ENCODE measurements at regions not wholly inside any gene's neighbourhood (a gene's known extent, or its start where the extent isn't known, plus 50 kb on each side); places are given as distances from the start of the nearest gene placed in this dataset.

GRCh38 chr11:128130052-128130451 is 457.3 kb downstream of the ETS1 start:
- Histone ChIP-seq H3K18ac (ENCODE audit: low read depth, low read length) (no peak overlapping the region), H3K23ac (ENCODE audit: low read depth, low read length) (no peak overlapping the region), H3K79me1 (ENCODE audit: low read depth in 1 of 2, low read length in 2 of 2) (no peaks in the 10 kb centered on the region), H2BK15ac (ENCODE audit: low read depth, low read length) (no peak overlapping the region), H3K56ac (ENCODE audit: extremely low read depth, insufficient read depth, low read length) (no peak overlapping the region), H3K4me2 (ENCODE audit: low read depth, low read length) (no peak overlapping the region), H4K5ac (ENCODE audit: low read depth, low read length) (no peak overlapping the region), H3K27me3 (ENCODE audit: control insufficient read depth, insufficient read depth, low read length) (peaks cover 18% of the 10 kb centered on the region), H4K91ac (ENCODE audit: insufficient read depth, low read depth, low read length) (no peak overlapping the region), H2AK9ac (replicated peaks; ENCODE audit: low read depth, low read length, poor library complexity) (no peak overlapping the region), H2AFZ (replicated peaks; ENCODE audit: low read length, poor library complexity) (no peak overlapping the region), H2BK120ac (ENCODE audit: low read depth, low read length) (no peak overlapping the region), H3K27ac (ENCODE audit: insufficient read depth, low read length) (no peak overlapping the region), H3K14ac (replicated peaks; ENCODE audit: low read depth, low read length) (no peak overlapping the region), H2BK5ac (ENCODE audit: low read depth, low read length, poor library complexity, severe bottlenecking) (no peak overlapping the region), H3K4me3 (ENCODE audit: insufficient read depth, low read depth, low read length) (no peak overlapping the region), H2BK20ac (ENCODE audit: low read depth, low read length) (no peak overlapping the region), H2AK5ac (ENCODE audit: low read depth, low read length) (no peak overlapping the region), H3K4ac (ENCODE audit: low read depth, low read length) (no peak overlapping the region), H3K9me3 (ENCODE audit: control insufficient read depth, insufficient read depth, low read length) (no peaks in the 10 kb centered on the region), H4K8ac (ENCODE audit: low read depth in 2 of 2, low read length in 2 of 2) (no peak overlapping the region), H3K36me3 (ENCODE audit: control insufficient read depth, insufficient read depth, low read length) (no peaks in the 10 kb centered on the region), H3K9ac (ENCODE audit: low read depth, low read length) (no peak overlapping the region), H3K4me1 (ENCODE audit: control insufficient read depth, insufficient read depth, low read length) (no peaks in the 10 kb centered on the region), H4K20me1 (ENCODE audit: insufficient read depth, low read length) (no peaks in the 10 kb centered on the region), H3K9me1 (ENCODE audit: insufficient read depth, low read length) (no peaks in the 10 kb centered on the region)
- POLR2A ChIA-PET (ENCODE audit: unreplicated experiment), result no interaction called here
- TF ChIP-seq ELK1 (IDR thresholded peaks at IDR 0.05; ENCODE audit: borderline replicate concordance, low read depth, low read length) (no peak), CTCF (conservative IDR thresholded peaks at IDR 0.05; ENCODE audit: low read depth, low read length) (no peak), USF2 (IDR thresholded peaks at IDR 0.05; ENCODE audit: low read depth, low read length) (no peak), BHLHE40 (IDR thresholded peaks at IDR 0.05; ENCODE audit: low read depth, low read length) (no peak), RFX5 (IDR thresholded peaks at IDR 0.05; ENCODE audit: low read depth, low read length) (no peak), MAZ (IDR thresholded peaks at IDR 0.05; ENCODE audit: borderline replicate concordance, low read depth, low read length) (no peak), FOS (IDR thresholded peaks at IDR 0.05; ENCODE audit: low read depth, low read length) (no peak), MXI1 (IDR thresholded peaks at IDR 0.05; ENCODE audit: borderline replicate concordance, low read depth, low read length) (no peak), SMC3 (IDR thresholded peaks at IDR 0.05; ENCODE audit: low read depth, low read length) (no peak), RCOR1 (IDR thresholded peaks at IDR 0.05; ENCODE audit: insufficient replicate concordance, low read length) (no peak), CEBPB (IDR thresholded peaks at IDR 0.05; ENCODE audit: low read depth, low read length) (no peak), MAFK (IDR thresholded peaks at IDR 0.05; ENCODE audit: low read depth, low read length) (no peak)
- no peak for ATAC-seq (ENCODE audit: low read depth)
- no peak for DNase-seq
- no TSS peak for BruUV-seq (replicated peaks)
- CTCF ChIA-PET, result interaction anchor here (1.2 kb wide), 1 partner anchor 28 kb away, joined by 5 read pairs; no protein-coding TSS in a partner anchor
- dilution Hi-C loops (cut with HindIII; ENCODE audit: low sequenced_read_pairs, unreplicated experiment) (no loop called here), intact Hi-C loops (cut with micrococcal nuclease) (no loop called here), in situ Hi-C loops (cut with MboI; ENCODE audit: low sequenced_read_pairs) (no loop called here)
